ENCODE measurements at regions not wholly inside any gene's neighbourhood (a gene's known extent, or its start where the extent isn't known, plus 50 kb on each side); places are given as distances from the start of the nearest gene placed in this dataset.
A peak's percentile ranks its signal among the peaks of the same experiment; 100 is the strongest.

DNA sequence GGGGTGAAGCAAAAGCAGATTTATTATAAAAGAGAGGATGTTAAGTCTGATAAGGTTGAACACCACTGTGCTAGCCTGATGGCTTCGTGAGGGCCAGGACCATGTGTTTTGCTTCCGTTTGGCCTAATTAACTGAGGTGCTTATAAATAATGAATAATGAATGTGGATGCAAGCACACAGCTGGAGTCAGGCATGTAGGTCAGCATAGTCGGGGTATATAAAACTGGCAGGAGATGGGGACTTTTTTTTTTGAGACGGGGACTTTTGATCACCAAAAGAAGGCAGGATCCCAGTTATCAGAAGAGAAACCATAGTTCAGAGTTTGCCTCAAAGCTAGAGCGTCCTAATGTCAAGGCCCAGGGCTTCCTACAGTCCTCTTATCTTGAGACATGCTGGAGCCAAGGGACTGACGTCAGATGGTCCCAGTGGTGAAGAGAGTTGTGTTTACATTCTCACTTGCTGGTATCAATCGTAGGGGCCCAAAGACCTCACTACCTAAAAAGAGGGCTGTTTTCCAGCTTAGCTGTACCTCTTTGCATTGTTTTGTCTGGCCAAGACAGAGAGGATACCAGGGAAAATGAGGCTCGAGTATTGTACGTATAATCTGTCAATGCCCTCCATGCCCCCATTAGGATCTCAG, 50.4 kb downstream of the RTL9 start:
- DNase-seq (ENCODE audit: low spot score), result no peak

DNA sequence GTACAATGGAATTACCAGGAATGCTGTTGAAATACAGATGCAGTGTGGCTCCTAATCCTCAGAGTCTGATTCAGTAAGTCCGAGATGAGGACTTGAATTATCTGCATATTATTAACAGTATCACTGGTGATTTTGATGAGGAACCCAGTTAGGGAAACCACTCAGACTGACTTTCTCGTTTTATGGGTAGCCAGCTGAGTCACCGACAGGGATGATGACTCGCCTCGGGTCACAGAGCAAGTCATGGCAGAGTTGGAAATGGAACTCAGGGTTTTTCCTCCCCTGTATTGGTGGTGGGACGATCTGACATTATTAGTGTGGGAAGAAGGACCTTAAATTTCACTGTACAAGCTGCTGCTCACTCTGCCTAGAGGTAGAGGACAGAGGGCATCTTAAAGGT, 51.3 kb downstream of the RTL9 start:
- peak; percentile 39 for DNase-seq (ENCODE audit: low spot score)

DNA sequence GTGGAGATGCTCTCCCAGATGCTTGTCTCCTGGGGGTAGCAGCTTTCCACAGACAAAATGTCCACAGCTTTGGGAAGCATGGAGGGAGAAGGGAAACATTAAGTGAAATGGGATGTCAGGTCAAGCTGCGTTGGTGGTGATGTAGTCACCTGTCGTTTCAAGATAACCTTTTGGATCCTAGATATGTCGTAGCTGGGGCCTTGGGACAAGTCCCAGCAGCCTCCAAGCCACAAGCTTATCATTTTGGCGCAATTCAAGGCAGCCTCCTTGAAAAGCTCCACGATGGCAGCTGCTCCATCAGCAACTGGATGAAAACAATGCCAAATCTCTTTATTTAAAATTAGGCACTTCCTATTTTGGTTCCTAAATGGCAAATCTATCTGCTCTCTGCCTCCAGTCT, 52.0 kb downstream of the RTL9 start:
- no peak for DNase-seq (ENCODE audit: low spot score)

DNA sequence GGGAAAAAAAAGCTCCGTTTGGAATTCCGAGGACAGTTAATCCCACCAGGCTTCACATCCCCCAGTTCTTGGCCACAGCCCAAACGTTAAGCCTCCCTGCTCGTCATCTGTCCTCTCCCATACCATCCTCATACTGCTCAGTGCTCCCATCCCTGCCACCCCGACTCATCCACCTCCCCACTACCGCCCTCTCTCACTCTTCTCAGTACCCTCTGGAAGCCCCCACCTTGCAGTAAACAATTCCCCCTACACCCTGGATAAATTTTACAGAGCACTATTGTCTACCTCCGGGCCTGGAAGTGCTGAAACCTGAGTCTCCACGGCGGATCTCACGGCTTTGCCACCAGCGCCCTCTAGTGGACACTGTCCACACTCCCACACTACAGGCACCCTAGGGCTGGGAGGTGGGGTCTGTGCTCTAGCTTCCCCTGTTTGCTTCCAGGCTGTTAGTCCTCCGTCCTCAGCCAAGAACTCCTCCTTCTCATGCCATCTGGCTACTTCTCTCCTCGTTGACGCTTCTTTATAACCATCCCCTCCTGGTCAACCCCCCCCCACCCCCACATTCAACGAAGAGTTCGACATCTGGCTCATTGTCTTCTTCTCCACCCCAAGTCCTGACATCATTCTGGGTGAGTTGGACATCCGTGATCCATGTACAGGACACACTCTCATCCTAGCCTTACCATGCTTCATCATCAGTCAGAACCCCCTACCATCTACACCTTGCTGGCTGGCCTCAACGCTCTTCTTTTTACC, 54.5 kb downstream of the RTL9 start:
- peak; percentile 50 for DNase-seq (ENCODE audit: low spot score)

DNA sequence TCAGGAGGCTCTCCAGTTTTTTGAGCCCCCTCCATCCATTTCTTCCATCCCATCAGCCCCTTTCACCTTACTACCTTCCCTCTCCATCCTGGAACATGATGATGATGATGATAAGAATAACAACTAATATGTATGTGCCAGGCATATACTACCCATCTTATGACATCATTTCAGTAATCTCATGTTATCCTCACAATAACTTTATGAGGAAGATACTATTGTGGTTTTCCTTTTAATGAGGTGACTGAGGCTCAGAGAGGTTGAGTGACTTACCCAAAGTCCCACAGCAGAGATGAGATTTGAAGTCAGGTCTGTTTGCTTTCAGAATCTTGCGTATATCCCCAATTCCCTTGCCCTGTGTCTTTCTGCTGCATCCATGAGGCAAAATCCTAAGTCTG, 55.1 kb downstream of the RTL9 start:
- no peak for DNase-seq (ENCODE audit: low spot score)

DNA sequence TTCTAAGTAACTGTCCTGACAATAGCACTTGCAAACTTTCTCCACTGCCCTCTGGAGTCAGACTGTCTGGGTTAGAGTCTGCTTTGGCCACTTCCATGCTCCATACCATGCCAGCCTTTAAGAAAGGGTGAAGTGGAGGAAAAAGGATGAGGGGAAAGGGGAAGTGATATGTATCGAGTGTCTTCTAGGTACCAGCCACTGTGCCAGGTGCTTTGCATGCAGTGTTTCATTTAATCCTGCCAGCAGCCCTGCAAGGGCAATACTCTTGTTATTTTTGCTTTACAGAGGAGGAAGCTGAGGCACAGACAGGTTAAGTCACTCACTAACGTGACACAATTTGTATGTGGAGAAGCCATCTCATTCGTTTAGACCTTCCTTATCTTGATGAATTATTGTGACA, 55.6 kb downstream of the RTL9 start:
- no peak for DNase-seq (ENCODE audit: low spot score)

DNA sequence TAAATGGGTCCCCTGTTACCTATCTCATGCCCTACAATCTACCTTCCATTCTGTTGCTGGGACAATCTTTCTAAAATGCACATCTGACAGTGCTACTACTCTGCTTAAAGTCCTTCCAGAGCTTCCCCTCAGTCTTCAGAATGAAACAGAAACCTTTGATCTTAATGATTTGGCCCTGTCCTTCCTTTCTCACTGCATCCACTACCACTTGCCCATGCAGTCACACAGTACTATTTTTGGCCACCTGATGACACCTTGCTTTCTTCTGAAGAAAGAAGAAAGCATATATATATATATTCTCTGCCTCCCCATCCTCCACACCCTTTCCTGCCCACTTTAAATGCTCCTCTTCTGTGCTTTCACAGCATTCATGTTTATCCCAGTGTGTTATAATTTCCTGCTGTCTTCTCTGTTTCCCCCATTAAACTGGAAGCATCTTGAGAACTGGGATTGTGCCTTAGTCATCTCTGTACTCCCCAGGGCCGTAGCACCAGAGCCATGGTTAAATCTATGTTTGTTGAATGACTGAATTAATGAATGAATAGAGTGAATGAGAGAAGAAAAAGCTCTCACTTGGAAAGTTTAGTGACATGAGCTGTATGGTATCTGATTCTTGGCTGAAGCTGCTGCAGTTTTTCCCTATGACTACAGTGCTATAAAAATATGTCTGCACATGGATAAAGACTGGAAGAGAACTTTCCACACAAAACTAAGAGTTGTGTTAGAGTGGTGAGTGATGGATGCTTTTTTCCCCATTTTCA, 56.2 kb downstream of the RTL9 start:
- DNase-seq (ENCODE audit: low spot score), result no peak

DNA sequence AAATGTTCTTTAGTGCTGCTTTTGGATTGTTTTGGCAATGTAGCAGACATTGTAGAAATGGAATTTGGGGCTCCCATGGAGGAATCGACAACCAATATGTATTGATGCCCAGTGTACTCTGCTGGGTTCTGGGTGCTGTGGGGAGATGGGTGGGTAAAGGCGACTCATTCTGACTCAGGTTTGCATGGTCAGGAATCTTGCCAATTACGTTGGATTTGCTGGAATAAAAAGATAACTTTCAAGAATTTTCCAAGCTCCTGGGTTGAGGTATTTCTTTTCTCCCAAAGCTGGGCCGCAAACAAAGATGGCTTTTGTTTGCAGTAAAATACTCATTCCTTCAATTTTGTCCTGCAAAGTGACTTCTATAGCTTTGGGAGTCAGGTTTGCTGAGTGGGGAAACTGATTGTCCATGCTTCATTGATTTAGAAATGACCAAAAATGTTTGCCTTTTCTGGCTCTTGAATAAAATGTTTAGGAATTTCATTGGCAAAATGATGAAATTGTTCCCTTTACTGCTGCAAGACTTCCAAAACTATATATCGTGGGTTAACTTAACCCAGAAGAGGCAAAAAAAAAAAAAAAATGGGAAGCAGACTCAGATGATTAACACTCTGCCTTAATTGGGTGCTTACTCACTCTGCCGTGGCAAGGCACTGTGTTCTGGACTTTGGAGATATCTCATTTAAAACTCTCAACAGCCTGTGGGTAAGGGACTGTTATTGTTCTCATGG, 57.0 kb downstream of the RTL9 start:
- DNase-seq (ENCODE audit: low spot score), result no peak

DNA sequence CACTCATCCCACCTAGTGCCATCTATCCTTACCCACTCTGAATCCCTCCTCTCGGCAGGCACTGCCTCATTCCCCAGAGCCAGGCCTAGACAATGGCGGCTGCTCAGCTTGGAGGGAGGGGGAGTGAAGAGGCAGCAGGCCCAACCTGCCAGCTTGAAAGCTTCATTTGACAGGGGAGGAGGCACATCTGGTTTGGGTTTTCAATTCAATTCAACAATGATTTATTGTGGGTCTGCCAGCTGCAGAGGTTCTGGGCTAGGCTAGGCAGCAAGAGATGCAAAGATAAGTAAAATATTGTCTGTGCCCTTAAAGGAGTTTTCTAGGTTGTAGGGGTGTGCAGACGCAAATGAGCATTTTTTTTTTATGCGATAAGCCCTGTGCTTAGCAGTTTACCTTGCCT, 58.5 kb downstream of the RTL9 start:
- DNase-seq (ENCODE audit: low spot score), result no peak

DNA sequence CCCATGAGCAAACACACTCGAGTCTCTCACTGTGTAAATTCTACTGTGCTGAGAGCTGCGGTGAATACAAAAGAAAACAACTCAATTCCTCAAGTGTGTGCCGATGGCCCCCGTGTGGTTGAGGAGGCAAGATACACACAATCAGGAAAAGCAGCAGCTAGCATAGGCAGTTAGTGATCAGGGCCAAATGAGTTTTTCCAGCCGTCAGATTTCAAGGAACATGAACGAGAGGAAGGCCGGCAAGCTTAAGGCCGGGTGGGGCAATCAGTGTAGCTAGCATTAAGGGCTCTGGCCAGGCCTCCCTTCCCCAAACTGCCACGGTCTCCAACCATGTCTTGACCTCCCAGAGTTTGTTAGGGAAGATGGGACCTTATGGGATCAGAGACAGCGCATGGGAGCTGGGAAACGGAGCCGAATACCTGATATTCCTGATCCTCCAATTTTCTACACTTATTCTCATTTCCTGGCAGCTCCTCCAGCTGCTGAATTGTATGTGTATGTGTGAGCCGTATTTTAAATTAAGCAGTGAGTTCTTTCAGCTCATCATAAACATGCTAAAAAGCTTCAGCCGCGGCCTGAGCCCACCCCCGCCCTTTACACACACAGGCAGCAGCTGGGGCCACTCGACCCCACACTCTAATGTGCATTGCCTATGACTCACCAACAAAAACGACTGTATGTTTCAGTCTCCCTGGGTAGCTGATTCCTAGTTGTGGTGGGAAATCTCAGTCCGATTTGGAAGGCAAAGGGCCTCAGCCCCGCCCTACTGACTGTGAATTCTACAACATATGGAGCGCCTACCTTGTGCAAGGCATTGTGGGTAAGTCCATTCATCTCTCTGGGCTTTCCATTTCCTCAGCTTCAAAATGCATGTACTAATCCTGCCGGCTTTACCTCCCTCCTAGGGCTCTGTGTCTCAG, 59.9 kb downstream of the RTL9 start:
- no peak for DNase-seq (ENCODE audit: low spot score)

DNA sequence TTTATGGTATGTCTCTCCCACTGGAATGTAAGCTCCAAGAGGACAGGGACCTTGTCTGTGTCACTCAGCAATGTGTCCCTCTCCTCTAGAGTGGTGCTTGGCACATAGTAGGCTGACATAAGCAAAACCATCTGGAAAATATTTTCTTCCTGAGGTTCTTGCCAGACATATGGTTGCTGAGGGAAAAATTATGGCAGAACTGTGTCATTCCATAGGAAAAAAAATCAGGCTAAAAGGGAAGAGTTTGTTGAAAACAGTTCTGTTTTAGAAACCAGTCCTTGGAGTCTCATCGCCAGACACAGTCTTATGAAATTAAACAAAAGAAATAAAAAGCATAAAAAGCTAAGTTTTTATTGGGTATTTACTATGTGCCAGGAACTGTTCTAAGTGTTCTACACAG, 60.9 kb downstream of the RTL9 start:
- DNase-seq (ENCODE audit: low spot score), result no peak

DNA sequence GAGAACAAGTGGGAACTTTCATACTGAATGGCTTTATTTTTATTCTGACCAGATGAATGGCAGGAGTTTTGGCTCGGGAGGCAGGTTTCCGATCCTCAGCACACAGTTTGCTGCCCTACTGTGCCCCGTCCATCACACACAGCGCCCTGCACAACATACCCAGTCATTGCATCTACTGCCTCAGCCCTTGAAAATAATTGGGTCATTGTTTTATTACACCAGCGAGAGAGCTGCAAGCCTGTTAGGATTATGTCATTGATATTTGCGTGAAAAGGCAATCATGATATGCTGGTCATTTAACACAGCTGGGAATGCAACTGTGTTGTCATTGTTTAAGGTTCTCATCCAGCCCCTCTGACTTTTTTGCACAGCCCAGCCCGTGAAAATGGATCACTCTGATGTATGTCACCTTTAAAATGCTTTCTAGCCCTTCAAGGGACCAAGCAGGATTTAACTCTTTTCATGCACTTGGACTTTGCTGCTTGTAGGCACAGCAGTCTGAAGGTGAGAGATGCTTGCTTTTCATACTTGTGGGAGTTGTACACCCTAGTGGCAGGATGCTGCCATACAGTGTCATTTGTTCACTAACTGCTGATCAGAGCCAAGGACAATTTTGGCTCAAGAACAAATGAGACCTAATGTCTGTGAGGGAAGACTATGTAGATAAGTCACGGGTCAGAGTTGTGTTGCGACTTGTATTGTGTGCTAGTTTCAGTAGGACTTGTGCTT, 62.3 kb downstream of the RTL9 start:
- no peak for DNase-seq (ENCODE audit: low spot score)

DNA sequence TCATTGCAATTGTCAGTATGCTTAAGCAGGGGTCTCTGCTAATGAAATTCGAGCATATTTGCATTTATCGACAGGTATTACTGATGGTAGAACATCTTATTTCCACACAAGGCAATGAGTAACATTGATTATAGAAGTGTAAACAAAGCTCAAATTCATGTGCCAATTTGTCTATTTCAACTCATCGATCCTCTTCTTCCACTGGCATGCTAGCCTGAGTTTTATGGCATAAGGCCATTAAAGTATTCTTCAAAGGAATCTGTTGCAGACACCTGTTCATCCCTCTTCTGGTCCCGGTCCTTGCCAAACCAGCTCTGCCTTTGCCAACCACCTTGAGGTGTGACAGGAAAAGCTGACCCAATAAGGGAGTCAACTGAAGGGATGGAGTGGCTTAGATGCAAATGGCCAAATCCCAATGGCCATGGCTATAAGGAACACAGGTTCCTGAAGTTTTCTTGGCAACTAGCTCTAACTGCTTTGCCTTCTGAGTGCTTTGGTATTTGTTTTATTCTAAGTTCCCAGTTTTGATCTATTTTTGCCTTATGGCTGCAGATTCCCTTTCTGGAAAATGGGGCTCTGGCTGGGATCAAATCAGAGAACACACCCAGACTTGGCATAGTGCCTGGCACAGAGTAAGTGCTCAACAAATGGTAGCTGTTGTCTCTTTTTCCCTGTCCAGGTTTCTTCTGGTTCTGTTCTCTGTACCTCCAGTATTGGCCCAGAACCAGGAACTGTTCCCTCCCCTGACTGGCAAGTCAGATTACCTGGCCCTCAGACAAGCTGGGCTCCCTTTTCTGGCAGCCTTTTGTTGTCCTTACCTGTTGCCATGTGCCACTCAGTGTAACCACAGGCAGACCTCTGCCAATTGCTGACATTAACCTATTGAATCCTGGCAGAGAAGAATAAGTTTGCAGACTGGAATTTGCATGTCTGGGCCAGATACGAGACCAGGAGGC, 63.1 kb downstream of the RTL9 start:
- DNase-seq (ENCODE audit: low spot score), result no peak

DNA sequence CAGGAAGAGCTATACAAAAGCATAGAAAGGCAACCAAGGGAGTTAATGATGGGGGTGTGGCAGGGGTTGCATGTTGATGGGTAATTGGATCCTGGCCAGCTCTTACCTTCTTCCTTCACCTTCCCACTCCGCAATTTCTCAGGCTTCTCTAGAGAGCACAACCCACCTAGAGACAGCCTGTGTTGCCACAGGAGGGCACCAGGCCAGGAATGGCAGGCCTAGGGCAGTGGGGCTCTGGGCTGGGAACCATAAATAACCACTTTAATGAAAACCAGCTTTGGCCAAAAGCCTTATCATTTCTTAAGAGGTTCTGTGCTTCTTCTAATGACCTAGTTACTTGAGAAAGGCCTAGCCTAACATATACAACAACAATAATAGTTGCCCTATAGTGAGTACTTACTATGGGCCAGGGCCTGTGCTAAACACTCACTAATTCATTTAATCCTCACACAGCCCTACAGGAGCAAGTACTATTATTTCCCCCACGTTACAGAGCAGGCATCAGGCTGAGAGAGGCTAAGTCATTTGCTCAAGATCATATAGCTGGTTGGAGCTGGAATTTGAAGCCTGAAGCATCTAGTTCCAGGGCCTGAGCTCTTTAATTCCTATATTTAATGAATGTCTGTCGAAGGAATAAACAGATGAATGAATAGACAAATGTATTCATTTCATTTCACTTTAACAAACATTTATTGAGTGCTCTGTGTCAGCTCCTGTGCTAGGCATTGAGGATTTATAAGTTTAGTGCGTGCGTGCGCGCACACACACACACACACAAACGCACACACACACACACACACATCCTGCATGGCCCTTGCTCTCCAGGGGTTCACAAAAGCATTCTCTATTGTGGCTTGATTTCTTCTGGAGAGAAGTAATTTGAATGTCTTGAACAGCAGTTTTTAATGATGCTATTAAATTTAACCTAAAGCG, 66.8 kb downstream of the RTL9 start:
- no peak for DNase-seq (ENCODE audit: low spot score)

DNA sequence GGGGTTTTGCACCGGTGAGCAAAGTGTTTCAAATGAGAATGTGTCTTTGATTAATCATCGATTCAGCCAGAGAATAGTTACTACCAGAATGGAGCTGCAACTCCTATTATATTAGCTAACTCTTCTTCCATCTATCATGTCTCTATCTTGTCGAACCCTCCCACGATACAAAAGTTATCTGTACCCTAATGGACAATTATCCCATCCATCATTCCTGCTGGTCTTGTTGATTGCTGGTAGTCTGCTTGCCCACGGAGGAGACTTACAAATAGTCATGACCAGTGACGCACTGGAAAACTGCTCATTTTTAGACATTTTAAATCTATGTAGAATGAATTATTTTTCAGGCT, 67.5 kb downstream of the RTL9 start:
- no peak for DNase-seq (ENCODE audit: low spot score)

DNA sequence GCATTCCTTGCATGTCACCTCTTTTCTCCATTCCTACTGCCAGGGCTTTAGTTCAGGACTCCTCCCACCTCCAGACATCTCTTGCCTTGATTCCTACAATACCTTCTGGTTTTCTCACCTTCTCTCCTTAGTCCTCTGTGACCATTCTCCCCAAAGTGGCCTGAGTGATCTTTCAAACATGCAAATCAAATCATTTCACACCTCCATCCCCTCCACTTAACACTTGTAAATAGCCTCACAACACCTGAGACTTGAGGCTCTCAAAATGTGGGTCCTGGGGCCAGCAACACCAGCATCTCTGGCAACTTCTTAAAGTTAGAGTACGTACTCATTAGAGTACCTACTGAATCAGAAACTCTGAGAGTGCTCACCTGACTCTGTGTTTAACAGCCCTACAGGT, 68.4 kb downstream of the RTL9 start:
- no peak for DNase-seq (ENCODE audit: low spot score)

DNA sequence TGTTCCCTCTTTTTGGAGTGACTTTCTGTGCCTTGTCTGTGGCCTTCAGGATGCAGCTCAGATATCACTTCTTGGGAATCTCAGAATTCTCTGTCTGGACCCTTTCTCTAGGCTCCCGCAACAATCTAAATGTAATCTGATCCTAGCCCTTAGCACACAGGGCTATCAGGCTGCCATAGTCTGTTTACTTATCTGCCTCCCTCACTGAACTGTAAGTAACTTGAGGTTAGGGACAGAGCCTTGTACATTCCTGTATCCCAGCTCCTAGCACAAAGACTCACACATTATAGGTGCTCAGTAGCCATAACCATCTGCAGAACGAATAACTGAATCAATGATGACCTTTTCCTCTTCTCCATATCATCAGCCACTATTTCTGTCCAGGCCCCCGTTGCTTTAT, 69.5 kb downstream of the RTL9 start:
- no peak for DNase-seq (ENCODE audit: low spot score)

DNA sequence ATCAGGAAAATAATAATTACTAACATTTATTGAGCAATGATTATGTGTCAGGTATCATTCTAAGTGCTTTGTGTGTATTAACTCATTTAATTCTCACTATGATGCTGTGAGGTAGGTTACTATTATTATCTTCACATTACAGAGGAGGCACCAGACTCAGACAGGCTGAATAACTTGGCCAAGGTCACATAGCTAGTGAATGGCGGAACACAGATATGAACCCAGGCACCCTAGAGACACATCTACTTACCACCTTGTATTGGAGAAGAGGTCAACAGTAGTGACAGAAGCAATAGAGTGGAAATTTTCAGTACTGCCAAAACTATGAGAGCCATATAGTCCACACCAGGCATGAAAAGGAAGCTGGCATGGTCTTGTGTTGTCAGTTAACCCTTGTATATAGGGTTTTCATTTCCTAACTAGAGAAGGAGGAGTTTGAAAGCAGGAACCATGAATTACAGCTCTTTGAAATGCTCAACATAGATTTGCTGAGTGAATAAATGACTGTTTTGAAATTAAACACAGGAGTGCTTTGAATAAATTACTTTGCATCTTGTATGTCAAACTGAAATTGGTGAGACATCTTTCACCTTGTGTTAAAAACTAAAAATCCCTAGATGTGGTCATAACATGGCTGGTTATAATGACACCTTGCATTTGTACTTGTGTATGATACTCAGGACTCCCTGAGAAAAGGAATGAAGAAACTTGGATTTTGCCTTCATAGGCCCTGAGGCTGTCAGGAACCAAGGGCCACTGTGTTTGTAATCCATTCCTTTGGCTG, 71.8 kb downstream of the RTL9 start:
- DNase-seq (ENCODE audit: low spot score), result no peak

Data from kidney capillary endothelial cell (primary cell).